ENCODE measurements at regions not wholly inside any gene's neighbourhood (a gene's known extent, or its start where the extent isn't known, plus 50 kb on each side); places are given as distances from the start of the nearest gene placed in this dataset.

GRCh38 chrX:128906753-128907152 is 616.5 kb downstream of the SMARCA1 start:
- Histone ChIP-seq H3K36me3 (no peaks in the 10 kb centered on the region), H3K9me3 (no peaks in the 10 kb centered on the region), H3K4me1 (no peaks in the 10 kb centered on the region), H3K4me3 (no peak overlapping the region), H3K27ac (no peak overlapping the region), H3K27me3 (no peaks in the 10 kb centered on the region)
- DNase-seq (no peak), ATAC-seq (no peak)
- intact Hi-C loops (cut with DNase I; ENCODE audit: low total_unique reads) = no loop called here
- in situ Hi-C loops (cut with MboI; ENCODE audit: low sequenced_read_pairs in 4 of 4) = loop anchor here in 1 of 4 donors (25.0 kb wide), 1 partner anchor 106 kb away; no protein-coding TSS in a partner anchor
- TF ChIP-seq POLR2A (IDR thresholded peaks at IDR 0.05) (no peak), CTCF (IDR thresholded peaks at IDR 0.05 in 4 of 5, conservative IDR thresholded peaks at IDR 0.05 in 1 of 5) (no peak)

- DNase-seq (no peak), ATAC-seq (no peak)
- TF ChIP-seq CTCF (IDR thresholded peaks at IDR 0.05 in 4 of 5, conservative IDR thresholded peaks at IDR 0.05 in 1 of 5) (no peak), POLR2A (IDR thresholded peaks at IDR 0.05) (no peak)
- Histone ChIP-seq H3K36me3 (no peaks in the 10 kb centered on the region), H3K27me3 (no peaks in the 10 kb centered on the region), H3K9me3 (no peaks in the 10 kb centered on the region), H3K4me1 (no peaks in the 10 kb centered on the region), H3K27ac (no peak overlapping the region), H3K4me3 (no peak overlapping the region)
- in situ Hi-C loops (cut with MboI; ENCODE audit: low sequenced_read_pairs in 4 of 4) (loop anchor here in 1 of 4 donors (25.0 kb wide), 1 partner anchor 111 kb away; no protein-coding TSS in a partner anchor), intact Hi-C loops (cut with DNase I; ENCODE audit: low total_unique reads) (no loop called here)
These were observed 622.3 kb downstream of the SMARCA1 start for GRCh38 chrX:128901018-128901417.

GRCh38 chrX:128897621-128898020 is 625.7 kb downstream of the SMARCA1 start:
- Histone ChIP-seq H3K4me1 (no peaks in the 10 kb centered on the region), H3K27me3 (no peaks in the 10 kb centered on the region), H3K4me3 (no peak overlapping the region), H3K9me3 (no peaks in the 10 kb centered on the region), H3K36me3 (no peaks in the 10 kb centered on the region), H3K27ac (no peak overlapping the region)
- in situ Hi-C loops (cut with MboI; ENCODE audit: low sequenced_read_pairs in 4 of 4) (no loop called here), intact Hi-C loops (cut with DNase I; ENCODE audit: low total_unique reads) (no loop called here)
- ATAC-seq (no peak), DNase-seq (no peak)
- no peak for TF ChIP-seq POLR2A (IDR thresholded peaks at IDR 0.05)
- TF ChIP-seq CTCF (IDR thresholded peaks at IDR 0.05 in 4 of 5, conservative IDR thresholded peaks at IDR 0.05 in 1 of 5) = no peak

GRCh38 chrX:128891554-128891953 is 631.7 kb downstream of the SMARCA1 start:
- Histone ChIP-seq H3K36me3 (no peaks in the 10 kb centered on the region), H3K4me1 (no peaks in the 10 kb centered on the region), H3K4me3 (no peak overlapping the region), H3K27ac (no peak overlapping the region), H3K27me3 (no peaks in the 10 kb centered on the region), H3K9me3 (no peaks in the 10 kb centered on the region)
- no peak for DNase-seq
- no peak for TF ChIP-seq POLR2A (IDR thresholded peaks at IDR 0.05)
- ATAC-seq = no peak
- in situ Hi-C loops (cut with MboI; ENCODE audit: low sequenced_read_pairs in 4 of 4) = no loop called here
- intact Hi-C loops (cut with DNase I; ENCODE audit: low total_unique reads) = no loop called here

DNA sequence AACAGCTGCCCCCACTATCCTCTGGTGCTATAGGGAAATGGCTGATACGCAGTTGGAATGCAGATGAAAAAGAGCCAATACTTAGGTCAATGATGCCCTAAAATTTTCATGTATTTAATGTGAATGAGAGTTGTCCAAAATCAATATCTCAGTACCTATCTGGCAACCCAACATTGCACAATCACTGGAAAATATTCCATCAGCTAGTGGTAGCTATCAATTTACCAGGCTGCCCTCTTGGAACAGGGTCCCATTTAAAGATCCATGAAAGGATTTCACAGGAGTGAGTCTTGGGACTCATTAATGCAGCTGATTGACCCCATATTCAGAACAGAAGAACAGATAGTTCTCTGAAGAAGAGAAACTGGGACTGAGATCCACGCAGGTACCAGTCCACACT is 638.9 kb downstream of the SMARCA1 start:
- Histone ChIP-seq H3K4me1 (no peaks in the 10 kb centered on the region), H3K27ac (no peak overlapping the region), H3K9me3 (no peaks in the 10 kb centered on the region), H3K27me3 (no peaks in the 10 kb centered on the region), H3K36me3 (no peaks in the 10 kb centered on the region), H3K4me3 (no peak overlapping the region)
- no peak for ATAC-seq
- DNase-seq = no peak
- intact Hi-C loops (cut with DNase I; ENCODE audit: low total_unique reads) = no loop called here
- in situ Hi-C loops (cut with MboI; ENCODE audit: low sequenced_read_pairs in 4 of 4) = no loop called here
- no peak for TF ChIP-seq CTCF (IDR thresholded peaks at IDR 0.05 in 4 of 5, conservative IDR thresholded peaks at IDR 0.05 in 1 of 5)
